Myocyte (in vitro differentiated cells): ENCODE measurements at regions not wholly inside any gene's neighbourhood (a gene's known extent, or its start where the extent isn't known, plus 50 kb on each side); places are given as distances from the start of the nearest gene placed in this dataset.

Experiments
- DNase-seq: peaks from one replicate; pipeline ENCODE4 v3.0.0-alpha.2; 2012; ENCODE audit warnings: low read depth

DNA sequence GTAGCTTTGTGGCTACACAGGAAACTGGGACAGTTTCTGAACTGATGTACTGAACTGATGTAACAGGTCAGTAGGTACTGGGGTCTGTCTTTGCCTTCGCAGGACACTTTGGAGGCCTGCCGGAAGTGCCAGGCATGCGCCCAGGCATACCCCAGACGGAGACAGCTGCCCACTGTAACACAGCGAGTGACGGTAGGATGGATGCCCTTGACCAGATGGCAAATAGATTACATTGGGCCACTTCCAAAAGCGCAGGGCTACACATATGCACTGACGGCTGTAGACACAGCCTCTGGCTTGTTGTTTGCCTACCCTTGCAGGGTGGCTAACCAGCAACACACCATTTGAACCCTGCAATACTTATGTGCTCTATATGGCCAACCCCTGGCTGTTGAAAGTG is 94.1 kb upstream of the TMPO start:
- DNase-seq, result no peak

DNA sequence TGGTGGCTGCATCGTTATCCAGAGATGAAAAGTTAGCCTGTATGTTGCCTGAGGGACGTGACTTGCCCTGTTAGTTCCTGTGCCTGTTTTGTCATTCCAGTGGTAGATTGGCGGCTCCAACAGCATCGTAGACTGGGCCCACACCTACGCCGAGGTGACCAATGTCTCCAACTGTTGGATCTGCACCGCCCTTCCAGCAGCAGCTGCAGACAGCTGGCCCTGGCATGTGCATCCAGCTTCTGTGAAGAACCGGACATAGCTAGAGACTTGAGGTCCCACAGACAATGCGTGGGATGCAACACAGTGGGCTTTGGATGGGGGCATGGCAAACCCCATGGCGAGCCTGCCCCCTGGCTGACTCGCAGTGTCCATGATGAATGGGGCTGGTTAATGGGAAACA is 93.0 kb upstream of the TMPO start:
- DNase-seq, result no peak

DNA sequence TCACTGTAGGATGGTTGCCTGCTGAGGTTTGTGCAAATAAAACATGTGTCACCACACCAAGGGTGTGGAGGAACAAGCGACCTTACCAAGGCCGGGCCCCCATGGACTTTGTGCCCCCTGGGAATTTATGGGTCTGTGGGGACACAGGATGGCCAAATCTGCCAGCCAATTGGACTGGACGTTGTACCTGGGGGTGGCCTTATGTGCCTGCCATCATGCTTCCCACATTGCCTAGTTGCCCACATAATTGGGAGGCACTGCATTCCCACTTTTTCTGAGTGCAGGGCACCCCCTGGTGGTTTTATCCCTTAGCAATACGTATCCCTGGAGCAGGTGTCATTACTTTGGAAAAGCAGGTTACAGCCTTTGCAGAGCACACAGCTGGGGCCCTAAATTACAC is 92.6 kb upstream of the TMPO start:
- peak; percentile 22 for DNase-seq

DNA sequence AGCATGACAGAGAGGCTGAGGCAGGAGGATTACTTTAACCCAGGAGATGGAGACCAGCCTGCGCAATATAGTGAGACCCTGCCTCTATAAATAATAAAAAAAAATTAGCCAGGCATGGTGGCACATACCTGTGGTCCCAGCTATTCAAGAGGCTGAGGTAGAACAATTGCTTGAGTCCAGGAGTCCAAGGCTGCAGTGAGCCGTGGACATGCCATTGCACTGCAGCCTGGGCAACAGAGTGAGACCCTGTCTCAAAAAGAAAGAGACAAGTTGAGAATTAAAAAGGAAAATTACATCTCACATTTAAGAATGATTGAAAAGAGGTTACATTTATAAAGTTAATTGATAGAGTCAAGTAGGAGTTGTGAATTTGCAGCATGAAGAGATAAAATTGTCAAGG is 91.4 kb upstream of the TMPO start:
- DNase-seq, result no peak

DNA sequence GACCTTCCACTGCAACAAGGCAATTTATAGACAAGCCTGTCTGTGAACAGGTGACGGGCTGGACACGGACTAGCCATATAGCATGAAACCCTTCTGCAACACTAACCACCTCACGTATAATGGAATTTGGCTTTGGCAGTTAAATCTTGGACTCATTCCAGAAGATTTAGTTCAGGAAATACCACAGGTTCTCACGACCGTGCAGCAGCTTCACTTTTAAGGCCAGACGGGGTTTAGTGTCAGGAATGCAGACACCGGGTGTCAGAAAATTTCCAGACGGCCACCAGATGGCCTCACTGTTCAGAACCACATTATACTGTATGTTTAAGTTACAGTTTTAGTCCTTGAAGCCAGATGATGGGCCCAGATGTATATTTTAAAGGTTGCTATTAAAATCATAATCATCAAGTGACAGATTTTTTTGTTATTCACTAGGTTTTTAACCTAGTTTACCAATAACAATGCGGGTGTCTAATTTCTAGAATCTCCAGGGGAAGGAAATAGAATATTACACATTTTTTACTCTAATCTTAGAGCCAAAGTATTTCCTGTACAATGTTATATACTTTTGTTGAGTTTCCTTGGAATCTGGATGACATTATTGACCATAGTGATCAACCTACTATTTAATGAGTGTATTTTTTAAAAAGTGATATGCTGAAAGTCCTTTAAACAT is 90.5 kb upstream of the TMPO start:
- peak; percentile 65 for DNase-seq

DNA sequence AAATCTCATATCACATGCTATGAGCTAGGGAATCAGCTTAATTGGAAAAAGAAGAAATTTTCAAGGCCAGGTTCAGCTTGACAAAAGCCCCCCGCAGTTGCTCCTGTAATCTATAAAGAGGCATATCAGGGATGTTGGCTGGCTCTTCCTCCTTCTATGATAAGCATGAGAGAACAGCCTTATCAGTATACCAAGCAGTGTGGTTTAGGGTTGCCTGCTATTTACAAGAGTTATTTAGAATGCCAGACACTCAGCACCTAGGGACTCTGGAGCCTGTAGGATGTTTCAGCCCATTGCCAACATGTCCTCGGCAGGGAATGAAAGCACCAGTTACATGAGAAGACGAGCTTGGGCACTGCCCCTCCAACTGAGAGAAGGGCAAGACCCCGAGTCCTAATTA is 89.5 kb upstream of the TMPO start:
- DNase-seq, result no peak

DNA sequence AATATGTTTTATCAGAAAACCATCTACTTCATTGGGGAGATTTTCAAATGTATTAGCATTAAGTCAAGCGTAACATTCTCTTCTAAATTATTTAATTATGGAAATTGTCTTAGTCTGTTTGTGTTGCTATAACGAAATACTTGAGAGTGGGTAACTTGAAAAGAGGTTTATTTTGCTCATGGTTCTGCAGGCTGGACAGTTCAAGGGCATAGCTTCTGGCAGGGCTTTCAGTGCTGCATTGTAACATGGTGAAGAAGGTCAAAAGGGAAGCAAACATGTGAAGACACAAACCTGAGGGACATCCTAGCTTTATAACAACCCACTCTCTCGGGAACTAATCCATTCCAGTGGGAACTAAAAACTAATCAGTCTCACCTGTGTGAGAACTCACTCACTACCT is 84.3 kb upstream of the TMPO start:
- no peak for DNase-seq

DNA sequence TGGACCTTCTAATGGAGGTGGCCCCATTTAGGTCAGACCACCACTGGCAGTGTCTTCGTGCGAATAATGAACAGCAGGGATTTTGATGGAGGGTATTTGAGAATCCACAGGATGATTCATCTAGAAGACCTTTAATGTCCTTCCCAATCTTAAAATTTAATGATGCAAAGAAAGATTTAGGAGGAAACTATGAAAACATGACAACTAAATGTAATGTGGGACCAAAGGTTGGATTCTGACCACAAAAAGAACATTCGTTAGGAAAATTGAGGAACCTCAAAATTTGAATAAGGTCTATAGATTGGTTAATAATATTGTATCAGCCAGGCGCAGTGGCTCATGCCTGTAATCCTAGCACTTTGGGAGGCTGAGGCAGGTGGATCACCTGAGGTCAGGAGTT is 78.2 kb upstream of the TMPO start:
- DNase-seq, result no peak

DNA sequence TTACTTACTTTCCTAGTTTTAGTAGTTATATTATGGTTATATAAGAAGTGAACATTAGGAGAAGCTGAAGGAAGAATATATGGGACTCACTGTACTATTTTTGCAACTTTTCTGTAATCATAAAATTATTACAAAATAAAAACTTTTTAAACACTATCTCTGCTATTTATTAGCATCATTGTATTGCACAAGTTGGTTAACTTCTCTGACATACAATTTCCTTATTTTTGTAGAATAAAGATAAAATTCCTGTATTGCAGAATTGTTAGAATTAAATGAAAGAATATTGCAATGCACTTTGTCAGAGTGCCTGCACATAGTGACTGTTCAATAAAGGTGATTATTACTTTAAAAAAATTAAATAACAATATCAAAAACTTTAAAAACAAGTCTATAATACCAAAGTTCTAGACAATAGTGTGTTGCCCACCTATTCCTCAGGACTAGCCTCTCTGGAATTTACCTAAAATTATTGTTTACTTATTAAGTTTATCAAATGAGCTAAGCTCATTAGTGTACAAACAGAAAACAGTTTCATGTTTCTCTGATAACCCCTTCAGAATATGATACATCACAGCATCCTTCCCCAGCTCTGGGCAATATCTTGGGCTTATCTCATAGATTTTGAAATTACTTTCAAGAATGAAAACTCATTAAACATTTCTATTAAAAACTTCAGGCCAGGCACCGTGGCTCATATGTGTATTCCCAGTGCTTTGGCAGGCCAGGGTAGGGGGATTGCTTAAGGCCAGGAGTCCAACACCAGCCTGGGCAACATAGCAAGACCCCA is 77.4 kb upstream of the TMPO start:
- no peak for DNase-seq

DNA sequence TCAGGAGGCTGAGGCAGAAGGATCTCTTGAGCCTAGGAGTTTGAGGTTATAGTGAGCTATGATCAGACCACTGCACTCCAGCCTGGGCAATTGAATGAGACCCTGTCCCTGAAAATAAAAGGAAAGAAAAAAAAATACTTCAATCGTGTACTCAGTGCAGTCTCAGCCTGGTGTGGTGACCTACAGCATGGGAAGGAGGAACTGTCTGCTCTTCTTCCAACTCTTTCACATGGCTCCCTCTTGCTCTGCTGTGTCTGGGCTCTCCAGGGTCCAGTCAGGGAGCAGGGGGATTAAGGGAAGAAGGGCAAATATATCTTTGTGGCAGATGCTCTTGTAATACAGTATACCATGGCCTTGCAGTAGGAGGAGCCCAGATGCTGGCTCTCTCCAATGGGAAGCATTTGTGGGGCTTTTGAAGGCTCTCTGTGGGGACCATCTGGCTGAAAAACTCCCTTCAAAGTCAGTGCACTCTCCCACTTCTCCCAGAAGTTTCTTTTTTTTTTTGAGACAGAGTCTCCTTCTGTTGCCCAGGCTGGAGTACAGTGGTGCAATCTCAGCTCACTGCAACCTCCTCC is 76.6 kb upstream of the TMPO start:
- no peak for DNase-seq

DNA sequence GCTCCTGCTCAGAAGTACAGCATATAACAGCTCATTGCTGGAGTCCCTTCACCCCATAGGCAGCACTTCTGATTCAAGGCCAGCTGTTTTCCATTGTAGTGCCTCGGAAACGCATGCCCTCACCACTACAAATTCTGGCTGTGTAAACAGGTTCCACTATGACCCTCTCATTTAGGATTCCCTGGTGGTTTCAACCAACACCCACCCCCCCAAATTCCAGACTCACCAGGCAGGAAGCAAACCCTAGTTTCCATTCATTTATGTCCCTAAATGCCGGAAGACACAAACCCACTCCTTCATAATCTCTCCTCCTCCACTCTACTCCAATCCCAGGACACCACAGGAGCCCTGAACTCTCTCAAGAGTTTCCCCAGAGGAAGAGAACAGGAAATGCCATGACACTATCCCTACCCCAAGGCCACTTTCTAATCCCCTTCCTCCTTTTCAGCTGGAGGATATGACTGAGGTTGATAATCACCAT is 75.9 kb upstream of the TMPO start:
- DNase-seq, result no peak

DNA sequence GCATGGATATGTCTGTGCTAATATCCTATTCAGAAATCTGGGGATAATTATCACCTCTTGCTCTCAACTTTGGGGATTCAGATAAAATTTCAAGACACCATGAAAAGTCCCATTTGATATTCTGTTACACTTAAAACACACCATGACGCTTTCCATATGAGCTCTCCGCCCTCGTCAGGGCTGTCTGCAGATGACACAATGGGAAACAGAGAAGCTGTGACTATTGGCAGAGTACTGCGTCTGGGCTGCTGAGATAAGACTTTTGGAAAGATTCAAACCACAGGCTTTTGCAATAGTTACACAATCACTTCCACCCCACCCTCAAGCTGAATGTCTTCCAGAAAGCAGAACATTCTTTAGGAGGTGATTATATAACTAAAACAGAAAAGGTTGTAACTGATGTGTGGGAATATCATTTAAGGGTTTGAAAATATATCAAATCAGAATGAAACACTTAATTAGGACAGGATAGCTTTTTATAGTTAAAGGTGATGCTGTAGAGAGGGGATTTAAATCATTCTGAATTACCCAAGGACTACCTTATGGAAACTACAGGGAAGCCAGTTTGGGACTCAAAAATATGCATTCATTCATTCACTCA is 75.3 kb upstream of the TMPO start:
- peak; percentile 58 for DNase-seq

DNA sequence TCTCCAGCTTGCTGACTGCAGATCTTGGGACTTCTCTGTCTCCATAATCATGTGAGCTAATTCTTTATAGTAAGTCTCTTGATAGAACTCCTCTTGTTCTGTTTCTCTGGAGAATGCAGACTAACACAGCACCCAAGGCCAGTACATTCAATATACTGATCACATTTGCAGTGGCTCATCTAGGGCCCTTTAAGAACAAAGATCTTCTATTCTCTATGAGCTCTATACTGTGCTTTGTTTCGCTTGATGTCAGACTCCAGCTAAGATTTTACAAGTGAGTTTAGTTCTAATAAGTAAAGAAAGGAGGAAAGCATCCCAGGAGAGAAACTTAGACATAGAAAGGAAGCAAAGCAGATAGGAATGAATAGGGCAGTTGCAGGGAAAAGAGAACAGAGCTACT is 69.3 kb upstream of the TMPO start:
- no peak for DNase-seq

DNA sequence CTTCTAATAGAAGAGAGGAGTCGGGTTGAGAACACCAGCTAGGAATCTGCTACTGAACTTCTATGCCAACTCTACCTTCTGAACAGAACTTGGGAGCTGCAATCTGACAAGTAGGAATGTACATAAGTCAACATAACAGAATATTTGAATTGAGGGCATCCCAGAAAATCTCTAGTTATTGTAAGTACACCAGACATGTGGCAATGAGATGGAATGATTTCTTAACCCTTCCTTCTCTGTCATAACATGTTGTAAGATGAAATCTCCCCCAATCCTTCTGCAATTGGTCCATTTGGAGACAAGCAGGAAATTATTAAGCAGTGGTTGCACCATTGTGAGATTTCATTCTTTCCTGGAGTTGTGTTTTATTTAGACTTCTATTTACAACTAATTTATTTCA is 68.7 kb upstream of the TMPO start:
- no peak for DNase-seq

DNA sequence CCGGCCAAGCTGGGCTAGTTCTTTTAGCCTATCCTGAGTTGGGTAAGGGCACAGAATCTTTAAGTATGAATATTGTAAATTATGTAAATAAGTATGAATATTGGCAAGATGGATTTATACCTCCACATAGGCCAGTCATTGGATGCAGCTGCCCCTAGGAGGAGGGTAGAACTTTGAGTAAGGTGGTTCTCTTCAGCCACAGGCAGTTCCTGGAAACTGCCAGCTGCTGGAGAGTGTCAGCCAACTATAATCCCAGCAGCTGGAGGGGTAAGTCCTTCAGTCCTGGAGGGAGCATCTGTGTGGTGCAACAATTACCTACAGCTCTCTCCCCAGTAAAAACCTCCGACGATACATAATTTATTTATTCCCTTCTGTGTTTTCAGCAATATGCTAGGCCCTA is 65.8 kb upstream of the TMPO start:
- peak; percentile 36 for DNase-seq

DNA sequence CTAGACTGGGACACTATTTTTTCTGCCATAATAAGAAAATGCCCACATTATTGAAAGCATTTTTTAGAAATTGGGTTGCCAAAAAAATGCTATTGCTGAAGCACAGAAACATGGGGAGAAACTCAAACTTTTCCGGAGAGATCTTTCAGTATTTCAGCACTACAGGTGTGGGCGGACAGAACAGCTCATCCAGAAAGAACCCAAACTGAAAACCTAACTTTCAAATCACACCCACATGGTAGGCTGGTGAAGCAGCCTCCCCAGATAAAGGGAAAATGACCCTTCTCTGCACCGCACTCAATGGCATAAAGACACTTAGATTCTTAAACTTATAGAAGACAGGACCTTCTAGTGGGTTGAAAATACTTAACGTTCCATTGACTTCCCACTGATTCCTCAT is 62.3 kb upstream of the TMPO start:
- no peak for DNase-seq

DNA sequence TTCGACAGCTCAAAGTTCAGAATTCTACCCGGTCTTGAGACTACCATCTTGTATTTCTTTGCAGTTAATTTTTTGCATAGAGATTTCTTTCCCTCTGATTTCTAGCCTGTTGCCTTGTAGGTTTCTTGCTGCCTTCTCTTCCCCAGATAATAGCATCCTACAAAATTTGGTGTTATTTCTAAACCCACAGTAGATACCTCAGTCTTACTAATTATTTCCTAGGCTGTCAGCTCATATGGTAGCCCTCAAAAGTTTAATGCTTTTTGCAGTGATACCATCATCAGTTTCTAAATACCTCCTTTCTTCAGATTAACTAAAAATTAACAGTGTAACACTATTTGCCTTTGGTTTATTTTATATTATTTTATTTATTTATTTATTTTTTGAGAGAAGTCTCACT is 61.9 kb upstream of the TMPO start:
- DNase-seq, result no peak

DNA sequence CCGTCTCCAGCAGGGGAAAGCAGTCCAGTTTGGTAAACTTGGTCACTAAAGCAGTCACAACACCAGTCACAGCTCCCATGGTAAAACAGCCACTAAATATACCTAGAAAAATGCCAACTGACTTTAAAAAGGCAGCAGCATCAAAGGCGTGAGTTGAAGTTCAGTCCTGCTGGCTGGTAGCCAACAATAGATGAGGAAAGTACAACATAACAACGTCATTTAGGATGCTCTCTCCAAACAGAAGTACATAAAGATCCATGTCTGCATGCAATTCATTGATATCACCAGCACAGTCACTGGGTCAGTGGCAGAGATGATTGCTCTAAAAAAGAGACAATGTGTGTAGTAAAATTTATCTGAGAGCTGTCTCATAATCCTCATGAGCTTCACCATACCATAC is 59.3 kb upstream of the TMPO start:
- DNase-seq, result no peak

DNA sequence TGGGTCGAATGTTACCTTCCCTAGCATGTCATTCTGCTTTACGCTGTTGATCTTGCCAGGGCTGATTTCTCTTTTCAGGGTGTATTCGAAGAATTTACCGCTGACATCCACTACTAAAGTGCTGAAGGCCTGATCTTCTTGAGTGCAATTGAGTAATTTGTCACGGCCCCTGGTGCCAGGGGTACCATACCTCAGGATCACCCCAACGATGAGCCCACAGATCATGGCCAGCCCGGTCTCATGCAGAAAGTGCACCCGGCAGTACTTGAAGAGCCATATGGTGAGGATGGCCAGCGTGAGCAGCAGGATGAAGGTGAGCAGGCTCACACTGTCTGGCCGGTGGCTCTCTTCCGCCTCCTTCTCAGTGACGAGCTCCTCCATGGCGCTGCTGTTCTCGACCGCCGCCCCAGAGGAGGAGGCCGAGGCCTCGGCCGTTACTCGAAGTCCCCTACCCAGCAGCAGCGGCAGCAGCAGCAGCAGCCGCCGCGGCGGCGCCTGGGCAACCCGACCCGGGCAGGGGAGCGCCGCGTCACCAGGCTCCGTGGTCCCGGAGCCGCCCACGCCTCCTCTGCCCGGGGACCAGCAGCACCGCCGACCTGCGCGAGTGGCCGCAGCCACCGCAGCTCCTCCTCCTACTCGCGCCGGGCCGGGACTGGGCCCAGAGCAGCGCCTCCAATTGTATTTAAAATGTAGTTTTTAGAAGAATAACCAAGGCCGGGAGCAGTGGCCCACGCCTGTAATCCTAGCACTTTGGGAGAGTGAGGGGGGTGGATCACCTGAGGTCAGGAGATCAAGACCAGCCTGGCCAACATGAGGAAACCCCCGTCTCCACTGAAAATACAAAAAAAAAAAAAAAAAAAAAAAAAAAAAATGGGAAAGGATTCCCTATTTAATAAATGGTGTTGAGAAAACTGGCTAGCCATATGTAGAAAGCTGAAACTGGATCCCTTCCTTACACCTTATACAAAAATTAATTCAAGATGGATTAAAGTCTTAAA is 58.5 kb upstream of the TMPO start:
- peak; percentile 71 for DNase-seq

DNA sequence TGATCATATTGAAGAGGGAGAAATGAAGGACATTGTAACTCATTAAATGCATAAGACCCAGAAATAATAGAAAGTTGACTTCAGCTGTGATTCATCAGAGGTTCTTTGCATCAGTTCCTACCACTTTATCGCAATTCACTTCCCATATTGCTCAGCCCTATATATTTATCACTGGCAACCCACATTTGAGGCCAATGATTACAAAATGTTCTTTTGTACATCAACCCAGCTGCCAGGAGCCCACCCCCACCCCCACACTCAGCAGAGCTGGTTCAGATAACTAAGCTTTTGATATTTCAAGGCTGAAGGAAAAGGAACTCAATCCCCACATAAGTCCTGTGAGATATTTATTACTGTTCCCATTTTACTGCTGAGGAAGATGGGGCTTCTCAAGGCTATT is 51.2 kb upstream of the TMPO start:
- DNase-seq, result no peak

DNA sequence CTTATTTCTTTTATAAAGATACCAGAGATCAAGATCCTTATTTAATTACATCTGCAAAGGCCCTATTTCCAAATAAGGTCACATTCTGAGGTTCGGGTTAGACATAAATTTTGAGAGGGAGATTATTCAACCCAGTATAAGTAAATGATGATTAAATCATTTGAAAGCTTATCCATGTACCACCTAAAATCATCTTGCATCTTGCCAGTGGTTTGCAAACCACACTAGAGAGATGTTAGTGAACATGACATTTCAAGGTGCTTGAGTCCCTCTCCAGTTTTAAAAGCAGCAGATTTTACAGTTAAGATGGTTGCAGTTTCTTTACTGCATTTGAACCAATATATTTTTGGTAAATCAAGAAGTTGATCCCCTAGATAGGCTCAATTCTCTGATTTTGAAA is 49.9 kb upstream of the TMPO start:
- no peak for DNase-seq
